ENCODE measurements at regions not wholly inside any gene's neighbourhood (a gene's known extent, or its start where the extent isn't known, plus 50 kb on each side); places are given as distances from the start of the nearest gene placed in this dataset.

- no peak for DNase-seq (ENCODE audit: low read depth in 3 of 3, low spot score in 2 of 3)
These were observed 250.5 kb downstream of the GLI2 start for GRCh38 chr2:120985997-120986651.

DNA sequence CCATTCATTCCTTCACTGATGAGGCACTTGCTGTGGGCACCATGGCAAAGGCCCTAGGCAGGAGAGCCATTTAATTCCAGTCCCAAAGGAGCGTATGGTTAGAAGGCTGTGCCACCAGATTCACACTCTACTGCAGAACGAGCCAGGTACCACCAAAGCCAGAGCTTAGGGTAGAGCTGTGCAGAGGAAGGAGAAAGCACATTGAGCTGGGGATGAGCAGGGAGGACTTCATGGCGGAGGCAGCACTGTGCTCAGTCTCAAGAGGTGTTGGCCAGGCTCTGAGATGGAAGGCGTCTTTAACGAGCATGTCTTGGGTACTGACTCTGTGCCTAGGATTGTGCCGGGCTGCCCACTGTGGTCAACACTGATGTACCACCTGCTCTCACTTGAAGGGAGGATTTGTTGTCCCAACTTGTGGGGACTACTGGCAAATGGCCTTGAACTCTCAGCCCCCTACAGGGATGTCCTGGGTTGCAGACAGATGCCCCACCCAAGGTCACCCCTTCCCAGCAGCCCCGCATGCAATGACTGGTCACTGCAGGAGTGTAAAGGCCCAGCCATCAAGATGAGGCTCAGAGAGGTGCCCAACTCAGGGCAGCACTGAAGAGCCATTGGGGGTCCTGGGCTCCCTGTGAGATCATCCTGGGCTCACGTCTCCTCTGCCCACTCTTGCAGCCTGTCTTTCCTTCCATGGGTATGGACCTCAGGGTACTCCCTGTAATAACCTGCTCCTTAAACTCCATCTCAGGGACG is 251.4 kb downstream of the GLI2 start:
- DNase-seq (ENCODE audit: low read depth in 3 of 3, low spot score in 2 of 3), result no peak

DNA sequence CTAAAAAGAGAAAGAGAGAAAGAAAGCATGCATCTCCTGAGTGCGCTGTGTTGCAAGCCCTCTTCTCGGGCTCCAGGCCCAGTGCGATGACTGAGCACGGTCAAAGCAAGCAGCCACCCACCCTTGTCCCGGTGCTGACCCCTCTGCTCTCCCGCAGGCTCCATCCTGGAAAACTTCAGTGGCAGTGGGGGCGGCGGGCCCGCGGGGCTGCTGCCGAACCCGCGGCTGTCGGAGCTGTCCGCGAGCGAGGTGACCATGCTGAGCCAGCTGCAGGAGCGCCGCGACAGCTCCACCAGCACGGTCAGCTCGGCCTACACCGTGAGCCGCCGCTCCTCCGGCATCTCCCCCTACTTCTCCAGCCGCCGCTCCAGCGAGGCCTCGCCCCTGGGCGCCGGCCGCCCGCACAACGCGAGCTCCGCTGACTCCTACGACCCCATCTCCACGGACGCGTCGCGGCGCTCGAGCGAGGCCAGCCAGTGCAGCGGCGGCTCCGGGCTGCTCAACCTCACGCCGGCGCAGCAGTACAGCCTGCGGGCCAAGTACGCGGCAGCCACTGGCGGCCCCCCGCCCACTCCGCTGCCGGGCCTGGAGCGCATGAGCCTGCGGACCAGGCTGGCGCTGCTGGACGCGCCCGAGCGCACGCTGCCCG is 252.5 kb downstream of the GLI2 start:
- no peak for DNase-seq (ENCODE audit: low read depth in 3 of 3, low spot score in 2 of 3)

GRCh38 chr2:120988700-120989511 is 253.2 kb downstream of the GLI2 start:
- no peak for DNase-seq (ENCODE audit: low read depth in 3 of 3, low spot score in 2 of 3)

GRCh38 chr2:120989512-120990441 is 254.1 kb downstream of the GLI2 start:
- DNase-seq (ENCODE audit: low read depth in 3 of 3, low spot score in 2 of 3), result no peak

DNA sequence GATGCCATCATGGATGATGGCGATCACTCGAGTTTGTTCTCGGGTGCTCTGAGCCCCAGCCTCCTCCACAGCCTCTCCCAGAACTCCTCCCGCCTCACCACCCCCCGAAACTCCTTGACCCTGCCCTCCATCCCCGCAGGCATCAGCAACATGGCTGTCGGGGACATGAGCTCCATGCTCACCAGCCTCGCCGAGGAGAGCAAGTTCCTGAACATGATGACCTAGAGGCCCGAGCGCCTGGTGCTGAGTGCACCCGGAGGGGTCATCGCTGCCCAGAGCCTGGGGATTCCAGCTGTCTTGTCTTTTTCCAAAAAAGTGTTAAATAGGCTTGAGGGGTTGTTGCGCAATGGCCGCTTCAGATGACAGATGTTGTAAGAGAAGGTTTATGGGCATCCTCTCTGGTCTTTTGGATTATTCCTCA is 254.8 kb downstream of the GLI2 start:
- DNase-seq (ENCODE audit: low read depth in 3 of 3, low spot score in 2 of 3), result no peak

- DNase-seq (ENCODE audit: low read depth in 3 of 3, low spot score in 2 of 3), result no peak
These were observed 255.8 kb downstream of the GLI2 start for GRCh38 chr2:120991441-120991840.

DNA sequence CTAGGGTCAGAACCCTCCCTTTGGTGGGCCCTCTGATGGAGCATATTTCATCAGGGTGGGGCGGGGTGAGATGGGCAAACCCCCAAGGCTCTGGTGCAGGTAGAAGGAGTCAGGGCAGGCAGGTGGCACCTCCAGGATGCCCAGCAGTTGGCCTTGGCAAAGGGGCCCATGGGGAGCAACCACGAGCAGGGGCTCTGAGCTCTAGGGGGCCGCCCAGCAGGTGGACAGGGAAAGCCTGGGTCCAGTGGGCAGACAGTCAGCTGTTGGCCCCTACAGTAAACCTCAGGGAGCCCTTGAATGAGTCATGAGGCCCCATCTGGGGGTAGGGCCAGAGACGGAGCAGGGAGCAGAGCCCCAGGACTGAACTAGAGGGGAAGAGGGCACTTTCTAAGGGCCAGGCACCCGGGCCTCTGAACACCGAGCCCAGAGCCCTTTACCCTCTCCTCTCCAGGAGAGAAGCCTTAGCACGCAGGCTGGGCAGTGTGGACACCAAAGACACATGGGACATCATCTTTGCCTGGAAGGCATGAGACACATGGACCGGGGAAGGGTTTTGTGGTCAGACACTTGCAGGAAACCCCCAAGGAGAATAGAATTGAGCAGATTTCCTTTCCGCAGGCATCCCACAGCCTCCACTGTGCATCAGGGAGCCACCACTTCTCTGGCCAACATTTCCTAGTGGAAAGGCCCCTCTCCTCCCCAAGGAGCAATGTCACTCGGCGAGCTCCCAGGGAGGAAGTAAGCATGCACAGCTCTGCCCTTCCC is 257.3 kb downstream of the GLI2 start:
- no peak for DNase-seq (ENCODE audit: low read depth in 3 of 3, low spot score in 2 of 3)

DNA sequence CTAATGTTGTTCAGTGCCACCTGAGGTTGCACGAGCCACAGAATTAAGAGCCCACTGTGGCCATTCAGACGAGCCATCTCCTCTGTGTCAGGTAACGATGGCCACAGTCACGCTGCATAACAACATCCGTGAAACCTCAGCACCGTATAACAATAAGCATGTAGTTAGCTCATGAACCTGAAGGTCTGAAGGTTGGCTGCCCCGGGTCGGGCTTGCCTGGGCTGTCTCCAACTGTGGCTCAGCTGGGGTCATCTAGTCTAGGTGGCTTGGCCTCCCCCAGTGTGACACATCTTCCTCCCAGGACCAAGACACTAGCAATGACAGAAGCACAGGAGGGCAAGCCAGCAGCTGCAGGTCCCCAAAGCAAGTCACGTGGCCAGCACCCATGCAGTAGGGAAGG is 258.0 kb downstream of the GLI2 start:
- DNase-seq (ENCODE audit: low read depth in 3 of 3, low spot score in 2 of 3), result no peak

DNA sequence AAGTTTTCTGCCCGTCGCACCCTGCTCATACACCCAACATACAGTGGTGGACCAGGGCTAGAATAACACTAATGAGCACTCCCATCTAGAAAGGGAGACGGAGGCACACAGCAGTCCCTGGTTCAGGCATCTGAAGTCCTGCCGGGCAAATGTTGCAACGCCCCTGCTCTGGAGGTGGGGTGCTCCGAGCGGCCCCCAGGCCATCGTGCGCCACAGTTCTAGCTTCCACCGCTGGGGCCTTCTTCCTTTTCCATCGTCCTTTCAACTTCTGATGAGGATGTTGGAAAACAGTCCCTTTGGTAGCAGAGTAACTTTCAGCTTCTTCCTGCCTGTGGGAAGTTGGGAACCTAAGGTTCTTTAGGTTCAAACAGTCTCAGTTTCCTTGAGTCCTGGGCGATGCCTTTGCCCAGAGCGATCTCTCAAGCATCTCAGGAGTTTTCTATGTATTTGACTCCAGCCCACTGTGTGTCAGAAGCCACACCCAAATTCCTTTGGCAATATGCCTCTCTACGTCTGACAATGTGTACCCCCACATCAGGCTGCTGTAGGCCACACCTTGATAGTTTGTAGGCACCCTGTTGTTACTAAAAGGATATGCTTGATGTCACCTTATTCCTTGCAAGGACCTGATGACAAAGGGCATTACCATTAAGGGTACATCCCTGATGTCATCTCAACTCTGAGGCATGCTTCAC is 258.8 kb downstream of the GLI2 start:
- DNase-seq (ENCODE audit: low read depth in 3 of 3, low spot score in 2 of 3), result no peak

DNA sequence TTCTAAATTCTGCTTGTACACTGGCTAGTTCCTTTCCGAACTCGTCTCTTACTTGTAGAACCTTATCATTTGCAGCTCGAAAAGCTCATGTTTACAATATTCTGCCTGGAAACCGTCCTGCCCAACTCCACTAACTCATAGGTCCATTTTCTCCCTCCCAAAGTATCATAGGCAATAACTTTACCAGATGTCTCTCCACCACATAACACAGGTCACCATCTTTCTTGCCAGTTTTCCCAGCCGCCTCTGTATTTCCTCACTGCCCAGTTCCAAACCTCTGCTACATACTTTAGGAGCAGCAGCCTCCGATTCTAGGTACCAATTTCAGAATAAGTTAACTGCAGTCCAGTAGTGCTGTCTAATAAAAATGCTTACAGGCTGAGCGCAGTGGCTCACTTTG is 259.5 kb downstream of the GLI2 start:
- no peak for DNase-seq (ENCODE audit: low read depth in 3 of 3, low spot score in 2 of 3)

DNA sequence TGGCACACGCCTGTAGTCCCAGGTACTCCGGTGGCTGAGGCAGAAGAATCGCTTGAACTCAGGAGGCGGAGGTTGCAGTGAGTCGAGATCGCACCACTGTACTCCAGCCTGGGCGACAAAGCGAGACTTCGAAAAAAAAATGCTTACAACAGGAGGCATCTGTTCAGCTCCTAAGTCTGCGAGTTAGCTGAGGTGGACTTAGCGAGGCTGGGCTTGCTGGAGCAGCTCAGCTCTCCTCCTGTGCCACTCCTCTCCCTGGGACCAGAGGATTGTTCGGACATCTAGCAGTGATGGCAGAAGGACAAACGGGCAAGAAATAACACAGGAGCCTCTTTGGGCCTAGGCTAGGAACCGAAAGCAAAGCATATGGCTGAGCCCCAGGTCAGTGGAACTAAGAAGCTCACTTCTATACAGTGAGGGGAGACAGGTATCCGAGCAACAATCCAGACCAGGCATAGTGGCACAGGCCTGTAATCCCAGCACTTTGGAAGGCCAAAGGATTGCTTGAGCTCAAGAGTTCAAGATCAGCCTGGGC is 260.1 kb downstream of the GLI2 start:
- no peak for DNase-seq (ENCODE audit: low read depth in 3 of 3, low spot score in 2 of 3)

DNA sequence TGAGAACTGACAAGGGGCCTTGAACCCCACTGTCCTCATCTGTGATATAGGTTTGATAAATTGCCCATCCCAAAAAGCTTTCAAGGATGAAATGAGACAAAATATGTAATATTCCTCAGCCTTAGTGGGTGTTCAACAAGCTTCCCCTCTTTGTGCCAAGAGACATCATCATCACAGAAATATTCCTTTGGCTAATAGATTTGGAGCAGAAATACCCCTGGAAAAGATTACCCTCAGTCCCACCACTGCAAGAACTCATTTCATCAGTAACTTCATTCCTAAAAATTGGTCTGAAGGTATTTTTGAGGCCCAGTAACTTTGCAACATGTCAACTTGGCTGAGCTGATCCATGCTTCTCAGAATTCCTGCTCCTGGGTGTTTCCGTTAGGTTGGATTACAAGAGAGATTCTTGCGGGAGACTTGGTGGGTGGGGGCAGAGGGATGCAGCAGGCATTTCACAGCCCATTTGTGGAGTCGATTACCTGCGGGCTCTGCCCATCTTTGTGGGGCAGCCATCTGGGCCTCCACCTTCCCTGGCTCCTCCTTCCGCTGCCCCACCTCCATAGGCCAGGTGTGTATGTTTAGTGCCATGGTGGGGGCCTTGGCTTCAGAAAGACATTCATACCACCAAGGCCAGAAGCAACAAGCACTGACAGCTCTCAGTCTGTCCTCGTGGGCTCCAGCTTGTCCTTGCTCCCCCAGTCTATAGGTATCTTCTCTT is 263.9 kb downstream of the GLI2 start:
- no peak for DNase-seq (ENCODE audit: low read depth in 3 of 3, low spot score in 2 of 3)

DNA sequence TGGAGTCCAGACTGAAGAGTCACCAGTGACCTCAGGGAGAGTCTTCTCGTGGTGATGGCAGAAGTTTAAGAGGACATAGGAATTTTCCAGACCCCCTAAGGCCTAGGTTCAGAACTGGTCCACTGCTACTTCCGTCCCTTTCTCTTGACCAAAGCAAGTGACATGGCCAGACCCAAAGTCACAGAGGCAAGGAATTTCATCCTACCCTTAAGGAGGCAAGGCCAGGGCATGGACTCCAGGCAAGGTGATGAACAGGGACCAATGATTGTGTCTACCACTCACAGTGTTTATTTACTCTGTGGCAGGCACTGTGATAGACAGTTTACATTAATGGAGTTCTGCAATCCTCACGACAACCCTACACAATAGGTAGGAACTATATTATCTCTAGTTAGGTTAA is 265.1 kb downstream of the GLI2 start:
- DNase-seq (ENCODE audit: low read depth in 3 of 3, low spot score in 2 of 3), result no peak

GRCh38 chr2:121001641-121002040 is 266.0 kb downstream of the GLI2 start:
- DNase-seq (ENCODE audit: low read depth in 3 of 3, low spot score in 2 of 3), result no peak

DNA sequence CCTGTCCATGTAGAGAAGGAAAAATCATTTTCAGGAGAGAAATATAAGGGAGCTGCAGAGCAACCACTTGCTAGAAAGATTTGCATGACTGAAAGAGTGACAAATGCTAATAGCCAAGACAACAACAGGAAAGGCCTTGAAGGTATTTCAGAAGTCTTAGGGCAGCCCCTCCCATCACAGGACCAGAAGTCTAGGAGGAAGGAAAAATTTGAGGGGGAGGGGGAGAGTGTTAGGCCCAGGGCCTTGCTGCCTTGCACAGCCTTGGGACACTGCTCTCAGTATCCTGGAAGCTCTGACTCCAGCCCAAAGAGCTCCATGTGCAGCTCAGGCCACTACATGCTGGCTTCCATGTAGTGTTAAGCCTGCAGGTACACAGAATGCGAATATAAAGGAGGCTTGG is 266.9 kb downstream of the GLI2 start:
- DNase-seq (ENCODE audit: low read depth in 3 of 3, low spot score in 2 of 3), result no peak

DNA sequence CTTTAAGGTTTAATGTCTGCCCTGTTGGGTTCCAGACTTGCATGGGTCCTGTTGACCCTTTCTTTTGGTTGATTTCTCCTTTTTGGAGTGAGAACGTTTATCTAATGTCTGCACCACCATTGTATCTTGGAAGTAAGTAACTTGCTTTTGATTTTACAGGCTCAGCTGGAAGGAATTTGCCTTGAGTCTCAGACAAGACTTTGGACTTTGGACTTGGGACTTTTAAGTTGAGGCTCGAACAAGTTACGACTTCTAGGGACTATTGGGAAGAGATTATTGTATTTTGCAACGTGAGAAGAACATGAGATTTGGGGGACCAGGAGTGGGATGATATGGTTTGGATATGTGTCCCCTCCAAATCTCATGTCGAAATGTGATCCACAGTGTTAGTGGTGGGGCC is 267.7 kb downstream of the GLI2 start:
- DNase-seq (ENCODE audit: low read depth in 3 of 3, low spot score in 2 of 3), result no peak

DNA sequence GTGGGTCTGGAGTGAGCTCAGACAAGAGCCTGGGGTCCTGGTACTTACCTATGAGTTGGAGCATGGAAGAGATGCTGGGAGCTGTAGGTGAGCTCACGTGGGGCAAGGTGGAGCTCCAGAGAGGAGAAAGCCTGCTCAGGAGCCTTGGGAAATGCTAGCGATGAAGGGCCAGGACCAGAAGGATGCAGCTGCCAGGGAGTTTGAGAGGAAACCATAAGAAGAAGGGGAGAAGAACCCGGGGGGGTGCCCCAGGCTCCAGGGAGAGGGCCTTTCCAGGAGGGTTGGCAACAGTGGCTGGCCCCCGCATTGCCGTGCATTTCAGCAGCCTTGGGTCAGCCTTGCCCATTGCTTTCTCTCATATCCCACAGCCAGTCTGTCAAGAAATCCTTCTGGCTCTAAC is 268.7 kb downstream of the GLI2 start:
- DNase-seq (ENCODE audit: low read depth in 3 of 3, low spot score in 2 of 3), result no peak
